GM12878 (cell line): ENCODE measurements at regions not wholly inside any gene's neighbourhood (a gene's known extent, or its start where the extent isn't known, plus 50 kb on each side); places are given as distances from the start of the nearest gene placed in this dataset.

Experiments used
- ATAC-seq: fragments of 200-7000 bp; cut with Tn5 transposase; 3 replicates; pipeline ENCODE4 v1.9.1; 2020; ENCODE audit warnings: mild to moderate bottlenecking, moderate library complexity
- BruUV-seq: library from RNA; stranded (reverse); fragments of 400-500 nt; replicated peaks from 2 replicates; lab custom pipeline; 2021; lab: Mats Ljungman, UMichigan
- CTCF ChIA-PET: fragments of 300-600 bp; sonication (Branson Sonifier 250); formaldehyde crosslinking; extraction: SDS; loops from one replicate; lab custom pipeline; 2021; ENCODE audit warnings: inconsistent platforms; lab: Yijun Ruan, JAX
- POLR2A ChIA-PET: fragments of 350-600 bp; formaldehyde crosslinking; extraction: SDS; loops from one replicate; lab custom pipeline; 2021; ENCODE audit warnings: inconsistent platforms; lab: Charles Lee
- RAD21 ChIA-PET: fragments of 300-600 bp; sonication (Branson Sonifier 250); formaldehyde crosslinking; loops from one replicate; lab custom pipeline; 2023; ENCODE audit warnings: antibody characterized with exemption; ENCODE audit not compliant: unreplicated experiment; lab: Charles Lee
- SMC1A ChIA-PET: fragments of 300-600 bp; sonication (Branson Sonifier 250); formaldehyde crosslinking; loops from one replicate; lab custom pipeline; 2023; ENCODE audit not compliant: unreplicated experiment, uncharacterized antibody; lab: Charles Lee
- DNase-seq: peaks from one replicate; pipeline ENCODE4 v3.0.0-alpha.2; 2011; ENCODE audit warnings: low read depth, low spot score
- FAIRE-seq: peaks from 3 replicates; lab custom pipeline; 2011; peaks lifted over from hg19 to GRCh38; lab: Jason Lieb, UNC
- H2AFZ ChIP-seq: 2 replicates; pipeline ENCODE4 v1.6.0; 2011; ENCODE audit warnings: low read depth, low read length, control low read depth; ENCODE audit not compliant: control insufficient read depth
- H3K27ac ChIP-seq: 2 replicates; pipeline ENCODE4 v1.5.1; 2011; ENCODE audit warnings: control low read depth; ENCODE audit not compliant: control insufficient read depth, insufficient read depth
- H3K27me3 ChIP-seq, 2 experiments: replicated peaks in 1 of 2; 2 replicates each; pipeline versions ENCODE4 v1.6.0 to v1.6.1; 2011; ENCODE audit warnings: low read length in 1 of 2; ENCODE audit not compliant: control insufficient read depth in 2 of 2, insufficient read depth in 2 of 2
- H3K36me3 ChIP-seq, 2 experiments: 2 replicates each; pipeline ENCODE4 v1.5.1; 2011; ENCODE audit warnings: low read length in 1 of 2; ENCODE audit not compliant: control insufficient read depth in 2 of 2, insufficient read depth in 2 of 2
- H3K4me1 ChIP-seq: 2 replicates; pipeline ENCODE4 v1.6.1; 2011; ENCODE audit warnings: mild to moderate bottlenecking, low read length, moderate library complexity, mixed read lengths; ENCODE audit not compliant: control insufficient read depth, insufficient read depth
- H3K4me2 ChIP-seq: 2 replicates; pipeline ENCODE4 v1.6.0; 2011; ENCODE audit warnings: control low read depth; ENCODE audit not compliant: control insufficient read depth, insufficient read depth
- H3K4me3 ChIP-seq: fragments of 200-600 bp; sonication (generic); 2 replicates; pipeline ENCODE4 v1.5.1; 2016
- H3K79me2 ChIP-seq: 2 replicates; pipeline ENCODE4 v1.6.0; 2011; ENCODE audit warnings: low read length; ENCODE audit not compliant: control insufficient read depth, insufficient read depth
- H3K9ac ChIP-seq: 2 replicates; pipeline ENCODE4 v1.8.0; 2011; ENCODE audit warnings: low read length, control low read depth, mixed read lengths; ENCODE audit not compliant: control insufficient read depth, insufficient read depth
- H3K9me3 ChIP-seq: replicated peaks from 3 replicates; pipeline ENCODE4 v1.5.1; 2011; ENCODE audit warnings: mild to moderate bottlenecking, low read length; ENCODE audit not compliant: control insufficient read depth, insufficient read depth
- H4K20me1 ChIP-seq: 2 replicates; pipeline ENCODE4 v1.6.0; 2011; ENCODE audit not compliant: control insufficient read depth, insufficient read depth
- CUX1 ChIP-seq: IDR thresholded peaks from 2 replicates; pipeline ENCODE4 v1.6.1; 2012; ENCODE audit warnings: improper control_type of control experiment, low read depth, low read length; ENCODE audit not compliant: insufficient replicate concordance
- DPF2 ChIP-seq: fragments of 450-650 bp; IDR thresholded peaks from 2 replicates; pipeline ENCODE4 v1.6.1; 2017; ENCODE audit warnings: mild to moderate bottlenecking
- E4F1 ChIP-seq: fragments of 450-650 bp; IDR thresholded peaks from 2 replicates; pipeline ENCODE4 v1.6.1; 2018; ENCODE audit warnings: borderline replicate concordance, mild to moderate bottlenecking; ENCODE audit not compliant: partially characterized antibody
- IKZF2 ChIP-seq, 2 experiments: fragments of 450-650 bp; IDR thresholded peaks; 2 replicates each; pipeline ENCODE4 v1.6.1; 2017; ENCODE audit warnings: mild to moderate bottlenecking in 2 of 2, moderate library complexity in 2 of 2
- IRF5 ChIP-seq: fragments of 450-650 bp; IDR thresholded peaks from 2 replicates; pipeline ENCODE4 v1.6.1; 2017; ENCODE audit warnings: borderline replicate concordance
- MAX ChIP-seq: IDR thresholded peaks from 2 replicates; pipeline ENCODE4 v1.6.1; 2012; ENCODE audit warnings: low read depth, low read length, improper control_type of control experiment
- MTA3 ChIP-seq: IDR thresholded peaks from 2 replicates; pipeline ENCODE4 v1.6.1; 2012; ENCODE audit warnings: low read length, inconsistent platforms, borderline replicate concordance
- NFXL1 ChIP-seq: fragments of 450-650 bp; IDR thresholded peaks from 2 replicates; pipeline ENCODE4 v1.6.1; 2017; ENCODE audit warnings: antibody characterized with exemption, mild to moderate bottlenecking, borderline replicate concordance
- POLR2AphosphoS5 ChIP-seq: IDR thresholded peaks from 2 replicates; pipeline ENCODE4 v1.6.1; 2011; ENCODE audit warnings: mild to moderate bottlenecking, low read length, inconsistent platforms
- ZBTB11 ChIP-seq: fragments of 450-650 bp; formaldehyde crosslinking; IDR thresholded peaks from 2 replicates; pipeline ENCODE4 v1.5.0; 2022; ENCODE audit warnings: mild to moderate bottlenecking, missing genetic modification characterization
- WGBS: methylation state at CpG from one replicate; pipeline ENCODE4 v1.1.6; 2016; ENCODE audit warnings: low lambda C conversion rate; ENCODE audit not compliant: insufficient replicate concordance, insufficient coverage; ENCODE audit errors: missing lambda C conversion rate; 5-methylcytosine and 5-hydroxymethylcytosine counted together
- in situ Hi-C: fragments of 300-500 bp; cut with MboI; formaldehyde crosslinking; loops from 9 replicates; pipeline ENCODE4 v1.14.3; 2018; ENCODE audit warnings: mixed read lengths
- intact Hi-C: fragments of 100-400 bp; cut with micrococcal nuclease; formaldehyde crosslinking; loops from one replicate; pipeline ENCODE4 v1.14.2; 2022; ENCODE audit not compliant: unreplicated experiment

GRCh38 chr1:95582191-95582590, 348.2 kb downstream of the RWDD3 start:
- H2AFZ ChIP-seq, result no peak overlapping the region
- SMC1A ChIA-PET, result no interaction called here
- CTCF ChIA-PET, result no interaction called here
- no peaks in the 10 kb centered on the region for H3K79me2 ChIP-seq
- no peak overlapping the region for H3K27ac ChIP-seq
- no peak for TF ChIP-seq IKZF2 (IDR thresholded peaks at IDR 0.05)
- TF ChIP-seq MAX, result no peak
- no peak for TF ChIP-seq CUX1
- no peak for TF ChIP-seq MTA3
- no peak for TF ChIP-seq ZBTB11 (CRISPR knock-in tag)
- TF ChIP-seq IRF5, result no peak
- no peak for TF ChIP-seq POLR2AphosphoS5
- TF ChIP-seq E4F1, result no peak
- TF ChIP-seq DPF2, result no peak
- TF ChIP-seq NFXL1, result no peak
- no peaks in the 10 kb centered on the region for H3K4me1 ChIP-seq
- H3K27me3 ChIP-seq, result no peaks in the 10 kb centered on the region
- DNase-seq, result no peak
- no peaks in the 10 kb centered on the region for H3K9me3 ChIP-seq
- RAD21 ChIA-PET, result no interaction called here
- no peak overlapping the region for H3K4me3 ChIP-seq
- 30% methylated on average over 1 of the region's 1 CpG for WGBS
- H3K4me2 ChIP-seq, result no peak overlapping the region
- no peak for FAIRE-seq
- H4K20me1 ChIP-seq, result no peaks in the 10 kb centered on the region
- intact Hi-C loops (no loop called here), in situ Hi-C loops (no loop called here)
- POLR2A ChIA-PET, result no interaction called here
- BruUV-seq, result no TSS peak
- H3K36me3 ChIP-seq, result no peaks in the 10 kb centered on the region
- no peak for ATAC-seq
- H3K9ac ChIP-seq, result no peak overlapping the region
